Liver (tissue), 8 donors: ENCODE measurements at regions not wholly inside any gene's neighbourhood (a gene's known extent, or its start where the extent isn't known, plus 50 kb on each side); places are given as distances from the start of the nearest gene placed in this dataset.

Experiments used
- DNase-seq: peaks from one replicate; pipeline ENCODE4 v3.0.0-alpha.2; 2017; ENCODE audit warnings: low spot score
- H3K27ac ChIP-seq, 2 donors: one replicate each; pipeline ENCODE4 v1.7.0; 2013; ENCODE audit warnings: inconsistent platforms in 2 of 2, low read length in 2 of 2, control low read depth in 1 of 2, low read depth in 1 of 2, mild to moderate bottlenecking in 1 of 2
- H3K27me3 ChIP-seq, 4 donors: one replicate each; pipeline versions ENCODE4 v1.6.1 to v1.7.0; 2013; ENCODE audit warnings: low read length in 3 of 4, inconsistent platforms in 1 of 4, mild to moderate bottlenecking in 1 of 4, moderate library complexity in 1 of 4; ENCODE audit not compliant: control insufficient read depth in 4 of 4, insufficient read depth in 4 of 4
- H3K36me3 ChIP-seq, 4 donors: one replicate each; pipeline versions ENCODE4 v1.6.1 to v1.7.0; 2013; ENCODE audit warnings: low read length in 3 of 4, mild to moderate bottlenecking in 3 of 4, low read depth in 1 of 4, moderate library complexity in 1 of 4; ENCODE audit not compliant: control insufficient read depth in 4 of 4, insufficient read depth in 3 of 4
- H3K4me1 ChIP-seq, 4 donors: one replicate each; pipeline versions ENCODE4 v1.6.1 to v1.7.0; 2013; ENCODE audit warnings: low read length in 3 of 4, mild to moderate bottlenecking in 3 of 4, moderate library complexity in 1 of 4; ENCODE audit not compliant: control insufficient read depth in 4 of 4, insufficient read depth in 4 of 4
- H3K4me3 ChIP-seq, 3 donors: one replicate each; pipeline versions ENCODE4 v1.6.1 to v1.7.0; 2013; ENCODE audit warnings: low read length in 3 of 3, control low read depth in 1 of 3, low read depth in 1 of 3, mild to moderate bottlenecking in 1 of 3
- H3K9ac ChIP-seq, 2 donors: one replicate each; pipeline ENCODE4 v1.7.0; 2013; ENCODE audit warnings: low read length in 2 of 2, mild to moderate bottlenecking in 2 of 2, moderate library complexity in 2 of 2, control low read depth in 1 of 2, low read depth in 1 of 2
- H3K9me3 ChIP-seq, 4 donors: one replicate each; pipeline versions ENCODE4 v1.6.1 to v1.7.0; 2013; ENCODE audit warnings: low read length in 3 of 4; ENCODE audit not compliant: control insufficient read depth in 4 of 4
- EGR1 ChIP-seq, 2 donors: IDR thresholded peaks; 2 replicates each; pipeline ENCODE4 v1.6.1; 2016 to 2018; ENCODE audit warnings: antibody characterized with exemption in 2 of 2, low read depth in 2 of 2
- FOXA1 ChIP-seq: IDR thresholded peaks from 2 replicates; pipeline ENCODE4 v1.6.1; 2016; ENCODE audit warnings: antibody characterized with exemption
- FOXA2 ChIP-seq: IDR thresholded peaks from 2 replicates; pipeline ENCODE4 v1.6.1; 2016; ENCODE audit warnings: antibody characterized with exemption
- GABPA ChIP-seq, 2 donors: IDR thresholded peaks in 1 of 2; conservative IDR thresholded peaks in 1 of 2; 2 replicates each; pipeline ENCODE4 v1.6.1; 2016; ENCODE audit warnings: antibody characterized with exemption in 2 of 2, mild to moderate bottlenecking in 1 of 2, moderate library complexity in 1 of 2
- HNF4A ChIP-seq, 2 donors: conservative IDR thresholded peaks; 2 replicates each; pipeline ENCODE4 v1.6.1; 2016; ENCODE audit warnings: antibody characterized with exemption in 2 of 2, mild to moderate bottlenecking in 2 of 2
- HNF4G ChIP-seq: IDR thresholded peaks from 2 replicates; pipeline ENCODE4 v1.6.1; 2016; ENCODE audit warnings: antibody characterized with exemption
- JUND ChIP-seq, 2 donors: IDR thresholded peaks; 2 replicates each; pipeline ENCODE4 v1.6.1; 2016; ENCODE audit warnings: antibody characterized with exemption in 2 of 2
- RAD21 ChIP-seq, 2 donors: IDR thresholded peaks; 2 replicates each; pipeline ENCODE4 v1.6.1; 2016; ENCODE audit warnings: antibody characterized with exemption in 2 of 2, mild to moderate bottlenecking in 2 of 2
- RXRA ChIP-seq, 2 donors: IDR thresholded peaks; 2 replicates each; pipeline ENCODE4 v1.6.1; 2017 to 2018; ENCODE audit warnings: antibody characterized with exemption in 2 of 2, mild to moderate bottlenecking in 1 of 2
- SP1 ChIP-seq: IDR thresholded peaks from 2 replicates; pipeline ENCODE4 v1.6.1; 2018; ENCODE audit warnings: antibody characterized with exemption, mild to moderate bottlenecking
- TAF1 ChIP-seq: conservative IDR thresholded peaks from 2 replicates; pipeline ENCODE4 v1.6.1; 2016; ENCODE audit warnings: antibody characterized with exemption, mild to moderate bottlenecking
- ZBTB33 ChIP-seq: IDR thresholded peaks from 2 replicates; pipeline ENCODE4 v1.6.1; 2016; ENCODE audit warnings: antibody characterized with exemption
- WGBS: extraction: QIAGEN DNeasy Blood & Tissue Kit; methylation state at CpG from one replicate; pipeline ENCODE4 v1.1.7; 2013; 5-methylcytosine and 5-hydroxymethylcytosine counted together
- TF ChIP-seq, protein P1 (sequence below): fragments of 150-350 bp; IDR thresholded peaks from 2 replicates; pipeline ENCODE4 v1.5.1; 2017; ENCODE audit warnings: improper control_type of control experiment, low read depth, low read length; ENCODE audit not compliant: missing input control
- TF ChIP-seq, protein P2 (sequence below): IDR thresholded peaks from 2 replicates; pipeline ENCODE4 v1.6.1; 2016; ENCODE audit warnings: antibody characterized with exemption
- TF ChIP-seq, protein P3 (sequence below): IDR thresholded peaks from 2 replicates; pipeline ENCODE4 v1.6.1; 2016; ENCODE audit warnings: antibody characterized with exemption, mild to moderate bottlenecking
- donor health status: healthy.
- donor health status: healthy.
- donor health status: healthy.
- donor health status: healthy.
- donor health status: healthy.

DNA sequence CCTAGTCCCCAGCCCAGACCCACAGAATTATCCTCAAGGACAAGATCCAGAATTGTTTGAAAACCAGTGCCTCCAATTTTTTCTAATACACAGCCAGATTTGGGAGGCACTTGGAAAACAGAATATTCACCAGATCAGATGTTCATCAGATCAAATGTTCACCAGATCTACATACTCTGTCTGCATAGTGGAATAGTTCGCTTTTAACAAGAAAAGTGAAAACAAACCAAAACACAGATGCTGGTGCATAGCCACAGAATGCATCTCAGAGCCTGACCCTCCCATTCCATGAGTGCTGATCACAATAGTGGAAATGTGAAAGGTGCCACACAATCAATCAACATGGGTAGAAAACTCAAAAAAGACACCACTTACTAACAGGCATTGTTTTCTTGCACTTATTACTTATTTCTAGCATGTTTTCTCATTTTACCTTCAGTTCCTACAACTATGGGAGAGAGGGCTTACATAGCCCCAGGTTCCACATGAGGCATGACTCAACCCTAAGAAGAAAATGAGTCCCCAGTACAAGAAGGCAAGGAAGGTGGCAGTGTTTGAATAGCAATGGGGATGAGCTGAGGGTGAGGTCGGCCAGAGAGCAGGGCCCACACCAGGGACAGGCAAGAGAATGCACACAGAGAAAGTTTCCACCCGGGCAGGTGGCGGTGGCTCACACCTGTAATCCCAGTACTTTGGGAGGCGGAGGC is 432.7 kb upstream of the NFE2L3 start:
- no peaks in the 10 kb centered on the region for H3K4me1 ChIP-seq
- no peaks in the 10 kb centered on the region for H3K36me3 ChIP-seq
- no peak for TF ChIP-seq HNF4G
- no peak for TF ChIP-seq RXRA (IDR thresholded peaks at IDR 0.05)
- no peak for TF ChIP-seq TAF1
- no peak for TF ChIP-seq EGR1 (IDR thresholded peaks at IDR 0.05; ENCODE audit: low read depth in 2 of 2)
- no peak for TF ChIP-seq FOXA1
- no peak for TF ChIP-seq SP1
- no peak for TF ChIP-seq HNF4A (conservative IDR thresholded peaks at IDR 0.05)
- TF ChIP-seq FOXA2: no peak
- no peak for TF ChIP-seq GABPA (IDR thresholded peaks at IDR 0.05 in 1 of 2, conservative IDR thresholded peaks at IDR 0.05 in 1 of 2)
- TF ChIP-seq, protein P1, sequence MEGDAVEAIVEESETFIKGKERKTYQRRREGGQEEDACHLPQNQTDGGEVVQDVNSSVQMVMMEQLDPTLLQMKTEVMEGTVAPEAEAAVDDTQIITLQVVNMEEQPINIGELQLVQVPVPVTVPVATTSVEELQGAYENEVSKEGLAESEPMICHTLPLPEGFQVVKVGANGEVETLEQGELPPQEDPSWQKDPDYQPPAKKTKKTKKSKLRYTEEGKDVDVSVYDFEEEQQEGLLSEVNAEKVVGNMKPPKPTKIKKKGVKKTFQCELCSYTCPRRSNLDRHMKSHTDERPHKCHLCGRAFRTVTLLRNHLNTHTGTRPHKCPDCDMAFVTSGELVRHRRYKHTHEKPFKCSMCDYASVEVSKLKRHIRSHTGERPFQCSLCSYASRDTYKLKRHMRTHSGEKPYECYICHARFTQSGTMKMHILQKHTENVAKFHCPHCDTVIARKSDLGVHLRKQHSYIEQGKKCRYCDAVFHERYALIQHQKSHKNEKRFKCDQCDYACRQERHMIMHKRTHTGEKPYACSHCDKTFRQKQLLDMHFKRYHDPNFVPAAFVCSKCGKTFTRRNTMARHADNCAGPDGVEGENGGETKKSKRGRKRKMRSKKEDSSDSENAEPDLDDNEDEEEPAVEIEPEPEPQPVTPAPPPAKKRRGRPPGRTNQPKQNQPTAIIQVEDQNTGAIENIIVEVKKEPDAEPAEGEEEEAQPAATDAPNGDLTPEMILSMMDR: no peak
- no peak for TF ChIP-seq JUND (IDR thresholded peaks at IDR 0.05)
- no peak for TF ChIP-seq ZBTB33
- TF ChIP-seq RAD21 (IDR thresholded peaks at IDR 0.05): no peak
- H3K9ac ChIP-seq: no peak overlapping the region
- no peak overlapping the region for H3K27ac ChIP-seq
- no peak for DNase-seq
- 90% methylated on average over 5 of the region's 5 CpGs for WGBS
- H3K4me3 ChIP-seq: no peak overlapping the region
- peaks cover 0 to 10% (median 0%) of the 10 kb centered on the region in 4 donors for H3K27me3 ChIP-seq
- H3K9me3 ChIP-seq: no peaks in the 10 kb centered on the region

GRCh38 chr7:25720427-25720826 is 431.6 kb upstream of the NFE2L3 start:
- H3K9ac ChIP-seq: no peak overlapping the region
- DNase-seq: no peak
- H3K36me3 ChIP-seq: no peaks in the 10 kb centered on the region
- H3K27me3 ChIP-seq: peaks cover 0 to 10% (median 0%) of the 10 kb centered on the region in 4 donors
- no peak overlapping the region for H3K27ac ChIP-seq
- H3K9me3 ChIP-seq: no peaks in the 10 kb centered on the region
- TF ChIP-seq, protein P2, sequence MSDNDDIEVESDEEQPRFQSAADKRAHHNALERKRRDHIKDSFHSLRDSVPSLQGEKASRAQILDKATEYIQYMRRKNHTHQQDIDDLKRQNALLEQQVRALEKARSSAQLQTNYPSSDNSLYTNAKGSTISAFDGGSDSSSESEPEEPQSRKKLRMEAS: no peak
- peak; percentile 22 to 51 for TF ChIP-seq RAD21 (IDR thresholded peaks at IDR 0.05)
- TF ChIP-seq, protein P3, sequence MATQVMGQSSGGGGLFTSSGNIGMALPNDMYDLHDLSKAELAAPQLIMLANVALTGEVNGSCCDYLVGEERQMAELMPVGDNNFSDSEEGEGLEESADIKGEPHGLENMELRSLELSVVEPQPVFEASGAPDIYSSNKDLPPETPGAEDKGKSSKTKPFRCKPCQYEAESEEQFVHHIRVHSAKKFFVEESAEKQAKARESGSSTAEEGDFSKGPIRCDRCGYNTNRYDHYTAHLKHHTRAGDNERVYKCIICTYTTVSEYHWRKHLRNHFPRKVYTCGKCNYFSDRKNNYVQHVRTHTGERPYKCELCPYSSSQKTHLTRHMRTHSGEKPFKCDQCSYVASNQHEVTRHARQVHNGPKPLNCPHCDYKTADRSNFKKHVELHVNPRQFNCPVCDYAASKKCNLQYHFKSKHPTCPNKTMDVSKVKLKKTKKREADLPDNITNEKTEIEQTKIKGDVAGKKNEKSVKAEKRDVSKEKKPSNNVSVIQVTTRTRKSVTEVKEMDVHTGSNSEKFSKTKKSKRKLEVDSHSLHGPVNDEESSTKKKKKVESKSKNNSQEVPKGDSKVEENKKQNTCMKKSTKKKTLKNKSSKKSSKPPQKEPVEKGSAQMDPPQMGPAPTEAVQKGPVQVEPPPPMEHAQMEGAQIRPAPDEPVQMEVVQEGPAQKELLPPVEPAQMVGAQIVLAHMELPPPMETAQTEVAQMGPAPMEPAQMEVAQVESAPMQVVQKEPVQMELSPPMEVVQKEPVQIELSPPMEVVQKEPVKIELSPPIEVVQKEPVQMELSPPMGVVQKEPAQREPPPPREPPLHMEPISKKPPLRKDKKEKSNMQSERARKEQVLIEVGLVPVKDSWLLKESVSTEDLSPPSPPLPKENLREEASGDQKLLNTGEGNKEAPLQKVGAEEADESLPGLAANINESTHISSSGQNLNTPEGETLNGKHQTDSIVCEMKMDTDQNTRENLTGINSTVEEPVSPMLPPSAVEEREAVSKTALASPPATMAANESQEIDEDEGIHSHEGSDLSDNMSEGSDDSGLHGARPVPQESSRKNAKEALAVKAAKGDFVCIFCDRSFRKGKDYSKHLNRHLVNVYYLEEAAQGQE: no peak
- H3K4me3 ChIP-seq: no peak overlapping the region
- H3K4me1 ChIP-seq: no peaks in the 10 kb centered on the region
- WGBS: 43% methylated on average over 2 of the region's 2 CpGs
